WTC11 (cell line): ENCODE measurements at regions not wholly inside any gene's neighbourhood (a gene's known extent, or its start where the extent isn't known, plus 50 kb on each side); places are given as distances from the start of the nearest gene placed in this dataset.

ENCODE experiments used
- ATAC-seq: fragments of 200-7000 bp; cut with Tn5 transposase; 2 replicates; pipeline ENCODE4 v1.10.0; 2021; ENCODE audit warnings: mild to moderate bottlenecking, moderate library complexity
- CTCF ChIA-PET: fragments of 300-600 bp; sonication (Branson Sonifier 250); formaldehyde crosslinking; loops from one replicate; lab custom pipeline; 2021; ENCODE audit warnings: antibody characterized with exemption; lab: Charles Lee
- POLR2A ChIA-PET: fragments of 350-600 bp; sonication (Branson Sonifier 250); formaldehyde crosslinking; loops from one replicate; lab custom pipeline; 2021; ENCODE audit warnings: antibody characterized with exemption; lab: Charles Lee
- DNase-seq: peaks from one replicate; pipeline ENCODE4 v3.0.0; 2021; ENCODE audit warnings: low spot score
- H3K27ac Mint-ChIP-seq: 2 replicates; pipeline ENCODE4 v1.8.0; 2021; ENCODE audit warnings: mixed read lengths
- H3K27me3 Mint-ChIP-seq: 2 replicates; pipeline ENCODE4 v1.8.0; 2021; ENCODE audit warnings: low read depth, mild to moderate bottlenecking, moderate library complexity, mixed read lengths
- H3K36me3 Mint-ChIP-seq: 2 replicates; pipeline ENCODE4 v1.8.0; 2021; ENCODE audit warnings: mixed read lengths
- H3K4me1 Mint-ChIP-seq: 2 replicates; pipeline ENCODE4 v1.8.0; 2022; ENCODE audit warnings: mixed read lengths
- H3K4me3 Mint-ChIP-seq: 2 replicates; pipeline ENCODE4 v1.8.0; 2021; ENCODE audit warnings: mild to moderate bottlenecking, moderate library complexity, mixed read lengths
- H3K9me3 Mint-ChIP-seq: 2 replicates; pipeline ENCODE4 v1.8.0; 2021; ENCODE audit warnings: mixed read lengths
- AFF4 ChIP-seq: sonication (generic); formaldehyde crosslinking; IDR thresholded peaks from 2 replicates; pipeline ENCODE4 v1.8.1; 2023; ENCODE audit warnings: mild to moderate bottlenecking, missing genetic modification reagents, borderline replicate concordance
- AR ChIP-seq: fragments of 250-450 bp; sonication (Bioruptor Pico); IDR thresholded peaks from 2 replicates; pipeline ENCODE4 v1.9.0; 2021; ENCODE audit warnings: mild to moderate bottlenecking
- EMX1 ChIP-seq: fragments of 250-450 bp; sonication (Bioruptor Pico); IDR thresholded peaks from 2 replicates; pipeline ENCODE4 v1.8.0; 2021; ENCODE audit warnings: mild to moderate bottlenecking
- ETV6 ChIP-seq: sonication (generic); formaldehyde crosslinking; IDR thresholded peaks from 2 replicates; pipeline ENCODE4 v1.8.1; 2022; ENCODE audit warnings: mild to moderate bottlenecking, missing genetic modification reagents
- GRHL2 ChIP-seq: fragments of 250-450 bp; sonication (Bioruptor Pico); IDR thresholded peaks from 2 replicates; pipeline ENCODE4 v1.8.0; 2022; ENCODE audit warnings: mild to moderate bottlenecking, moderate library complexity; ENCODE audit not compliant: insufficient replicate concordance, severe bottlenecking
- GTF2I ChIP-seq: fragments of 250-450 bp; sonication (Bioruptor Pico); conservative IDR thresholded peaks from 2 replicates; pipeline ENCODE4 v1.4.0; 2021; ENCODE audit warnings: mild to moderate bottlenecking
- MXD4 ChIP-seq: fragments of 250-450 bp; sonication (Bioruptor Pico); IDR thresholded peaks from 2 replicates; pipeline ENCODE4 v1.8.0; 2021; ENCODE audit warnings: mild to moderate bottlenecking, moderate library complexity, borderline replicate concordance
- NR2C2 ChIP-seq: sonication (generic); formaldehyde crosslinking; IDR thresholded peaks from 2 replicates; pipeline ENCODE4 v1.8.0; 2022; ENCODE audit warnings: mild to moderate bottlenecking, missing genetic modification reagents
- OVOL2 ChIP-seq: fragments of 250-450 bp; sonication (Bioruptor Pico); IDR thresholded peaks from 2 replicates; pipeline ENCODE4 v1.9.0; 2021; ENCODE audit warnings: mild to moderate bottlenecking, borderline replicate concordance
- PRRX2 ChIP-seq: fragments of 250-450 bp; sonication (Bioruptor Pico); IDR thresholded peaks from 2 replicates; pipeline ENCODE4 v1.8.0; 2021; ENCODE audit warnings: mild to moderate bottlenecking
- TEAD4 ChIP-seq: sonication (generic); formaldehyde crosslinking; IDR thresholded peaks from 2 replicates; pipeline ENCODE4 v1.8.0; 2022; ENCODE audit warnings: mild to moderate bottlenecking, missing genetic modification reagents
- ZNF396 ChIP-seq: fragments of 250-450 bp; sonication (Bioruptor Pico); IDR thresholded peaks from 2 replicates; pipeline ENCODE4 v1.8.0; 2021; ENCODE audit warnings: mild to moderate bottlenecking, moderate library complexity, borderline replicate concordance
- TF ChIP-seq, protein P1 (sequence below): fragments of 250-450 bp; sonication (Bioruptor Pico); IDR thresholded peaks from 2 replicates; pipeline ENCODE4 v2.1.2; 2022; ENCODE audit warnings: mild to moderate bottlenecking, moderate library complexity
- TF ChIP-seq, protein P2 (sequence below): sonication (generic); formaldehyde crosslinking; IDR thresholded peaks from 2 replicates; pipeline ENCODE4 v1.8.0; 2023; ENCODE audit warnings: mild to moderate bottlenecking, missing genetic modification reagents
- TF ChIP-seq, protein P3 (sequence below): sonication (generic); formaldehyde crosslinking; IDR thresholded peaks from 2 replicates; pipeline ENCODE4 v1.8.1; 2023; ENCODE audit warnings: mild to moderate bottlenecking, missing genetic modification reagents
- TF ChIP-seq, protein P4 (sequence below): sonication (generic); formaldehyde crosslinking; IDR thresholded peaks from 2 replicates; pipeline ENCODE4 v1.8.0; 2022; ENCODE audit warnings: mild to moderate bottlenecking, missing genetic modification reagents

GRCh38 chr6:121522771-121523386 is 87.4 kb downstream of the GJA1 start:
- Mint-ChIP-seq H3K27me3 (no peaks in the 10 kb centered on the region), H3K36me3 (no peaks in the 10 kb centered on the region), H3K27ac (no peak overlapping the region), H3K4me3 (no peak overlapping the region), H3K9me3 (no peaks in the 10 kb centered on the region)
- no peak for ATAC-seq
- POLR2A ChIA-PET = no interaction called here
- CTCF ChIA-PET = interaction anchor here (0.6 to 1.1 kb wide), 2 partner anchors 36 to 85 kb away, joined by 3 read pairs; no protein-coding TSS in a partner anchor
- TF ChIP-seq, protein P1, sequence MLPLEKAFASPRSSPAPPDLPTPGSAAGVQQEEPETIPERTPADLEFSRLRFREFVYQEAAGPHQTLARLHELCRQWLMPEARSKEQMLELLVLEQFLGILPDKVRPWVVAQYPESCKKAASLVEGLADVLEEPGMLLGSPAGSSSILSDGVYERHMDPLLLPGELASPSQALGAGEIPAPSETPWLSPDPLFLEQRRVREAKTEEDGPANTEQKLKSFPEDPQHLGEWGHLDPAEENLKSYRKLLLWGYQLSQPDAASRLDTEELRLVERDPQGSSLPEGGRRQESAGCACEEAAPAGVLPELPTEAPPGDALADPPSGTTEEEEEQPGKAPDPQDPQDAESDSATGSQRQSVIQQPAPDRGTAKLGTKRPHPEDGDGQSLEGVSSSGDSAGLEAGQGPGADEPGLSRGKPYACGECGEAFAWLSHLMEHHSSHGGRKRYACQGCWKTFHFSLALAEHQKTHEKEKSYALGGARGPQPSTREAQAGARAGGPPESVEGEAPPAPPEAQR (CRISPR knock-in tag) = no peak
- no peak for TF ChIP-seq AFF4 (CRISPR knock-in tag)
- no peak for TF ChIP-seq ZNF396 (CRISPR knock-in tag)
- TF ChIP-seq, protein P2, sequence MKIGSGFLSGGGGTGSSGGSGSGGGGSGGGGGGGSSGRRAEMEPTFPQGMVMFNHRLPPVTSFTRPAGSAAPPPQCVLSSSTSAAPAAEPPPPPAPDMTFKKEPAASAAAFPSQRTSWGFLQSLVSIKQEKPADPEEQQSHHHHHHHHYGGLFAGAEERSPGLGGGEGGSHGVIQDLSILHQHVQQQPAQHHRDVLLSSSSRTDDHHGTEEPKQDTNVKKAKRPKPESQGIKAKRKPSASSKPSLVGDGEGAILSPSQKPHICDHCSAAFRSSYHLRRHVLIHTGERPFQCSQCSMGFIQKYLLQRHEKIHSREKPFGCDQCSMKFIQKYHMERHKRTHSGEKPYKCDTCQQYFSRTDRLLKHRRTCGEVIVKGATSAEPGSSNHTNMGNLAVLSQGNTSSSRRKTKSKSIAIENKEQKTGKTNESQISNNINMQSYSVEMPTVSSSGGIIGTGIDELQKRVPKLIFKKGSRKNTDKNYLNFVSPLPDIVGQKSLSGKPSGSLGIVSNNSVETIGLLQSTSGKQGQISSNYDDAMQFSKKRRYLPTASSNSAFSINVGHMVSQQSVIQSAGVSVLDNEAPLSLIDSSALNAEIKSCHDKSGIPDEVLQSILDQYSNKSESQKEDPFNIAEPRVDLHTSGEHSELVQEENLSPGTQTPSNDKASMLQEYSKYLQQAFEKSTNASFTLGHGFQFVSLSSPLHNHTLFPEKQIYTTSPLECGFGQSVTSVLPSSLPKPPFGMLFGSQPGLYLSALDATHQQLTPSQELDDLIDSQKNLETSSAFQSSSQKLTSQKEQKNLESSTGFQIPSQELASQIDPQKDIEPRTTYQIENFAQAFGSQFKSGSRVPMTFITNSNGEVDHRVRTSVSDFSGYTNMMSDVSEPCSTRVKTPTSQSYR = no peak
- TF ChIP-seq, protein P3, sequence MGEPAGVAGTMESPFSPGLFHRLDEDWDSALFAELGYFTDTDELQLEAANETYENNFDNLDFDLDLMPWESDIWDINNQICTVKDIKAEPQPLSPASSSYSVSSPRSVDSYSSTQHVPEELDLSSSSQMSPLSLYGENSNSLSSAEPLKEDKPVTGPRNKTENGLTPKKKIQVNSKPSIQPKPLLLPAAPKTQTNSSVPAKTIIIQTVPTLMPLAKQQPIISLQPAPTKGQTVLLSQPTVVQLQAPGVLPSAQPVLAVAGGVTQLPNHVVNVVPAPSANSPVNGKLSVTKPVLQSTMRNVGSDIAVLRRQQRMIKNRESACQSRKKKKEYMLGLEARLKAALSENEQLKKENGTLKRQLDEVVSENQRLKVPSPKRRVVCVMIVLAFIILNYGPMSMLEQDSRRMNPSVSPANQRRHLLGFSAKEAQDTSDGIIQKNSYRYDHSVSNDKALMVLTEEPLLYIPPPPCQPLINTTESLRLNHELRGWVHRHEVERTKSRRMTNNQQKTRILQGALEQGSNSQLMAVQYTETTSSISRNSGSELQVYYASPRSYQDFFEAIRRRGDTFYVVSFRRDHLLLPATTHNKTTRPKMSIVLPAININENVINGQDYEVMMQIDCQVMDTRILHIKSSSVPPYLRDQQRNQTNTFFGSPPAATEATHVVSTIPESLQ (CRISPR knock-in tag) = no peak
- TF ChIP-seq, all 79 proteins: peak for 0
- no peak for DNase-seq
- H3K4me1 Mint-ChIP-seq = peaks cover 42% of the 10 kb centered on the region

DNA sequence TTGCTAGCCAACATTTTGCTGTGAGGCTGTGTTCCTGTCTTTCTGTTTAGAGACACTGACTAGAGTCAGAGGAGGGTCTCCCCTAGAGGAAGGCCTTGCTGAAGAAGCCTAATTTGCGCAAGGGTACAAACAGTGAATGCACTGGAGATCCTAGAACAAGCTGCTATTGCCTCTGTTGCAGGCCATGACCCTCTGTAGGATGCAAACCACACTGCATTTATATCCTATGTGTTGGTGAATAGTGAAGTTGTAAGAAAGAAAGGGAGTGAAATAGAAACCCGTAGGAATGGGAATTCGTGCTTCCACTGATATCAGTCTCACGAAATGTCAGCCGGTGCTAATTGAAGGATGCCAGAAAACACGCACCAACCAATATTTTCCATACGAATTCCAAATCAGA is 88.2 kb downstream of the GJA1 start:
- Mint-ChIP-seq H3K27me3 (no peaks in the 10 kb centered on the region), H3K9me3 (no peaks in the 10 kb centered on the region), H3K4me3 (no peak overlapping the region), H3K36me3 (no peaks in the 10 kb centered on the region), H3K4me1 (peaks cover 42% of the 10 kb centered on the region), H3K27ac (peak overlapping the region; percentile 22; the same call in 1 of the 2 replicates)
- DNase-seq (no peak), ATAC-seq (peak; percentile 50)
- ChIA-PET POLR2A (no interaction called here), CTCF (no interaction called here)
- no peak for TF ChIP-seq PRRX2
- no peak for TF ChIP-seq OVOL2 (CRISPR knock-in tag)
- TF ChIP-seq GRHL2 (CRISPR knock-in tag) = no peak
- TF ChIP-seq EMX1 (CRISPR knock-in tag) = no peak
- TF ChIP-seq MXD4 (CRISPR knock-in tag) = no peak
- TF ChIP-seq, protein P4, sequence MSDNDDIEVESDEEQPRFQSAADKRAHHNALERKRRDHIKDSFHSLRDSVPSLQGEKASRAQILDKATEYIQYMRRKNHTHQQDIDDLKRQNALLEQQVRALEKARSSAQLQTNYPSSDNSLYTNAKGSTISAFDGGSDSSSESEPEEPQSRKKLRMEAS = no peak
- no peak for TF ChIP-seq AR (CRISPR knock-in tag)
- TF ChIP-seq NR2C2 (CRISPR knock-in tag) = no peak
- TF ChIP-seq, protein P1 (CRISPR knock-in tag) = no peak
- TF ChIP-seq TEAD4 (CRISPR knock-in tag) = no peak
- no peak for TF ChIP-seq GTF2I (CRISPR knock-in tag)
- TF ChIP-seq ETV6 (CRISPR knock-in tag) = no peak
